Activated naive CD4-positive, alpha-beta T cell treated with anti-CD3 and anti-CD28 coated beads, Interleukin-2, amount 50 U/mL, for 24 hours (primary cell): ENCODE measurements at regions not wholly inside any gene's neighbourhood (a gene's known extent, or its start where the extent isn't known, plus 50 kb on each side); places are given as distances from the start of the nearest gene placed in this dataset.

Experiments
- H3K27ac Mint-ChIP-seq: one replicate; pipeline ENCODE4 v1.8.0; 2021; ENCODE audit warnings: mild to moderate bottlenecking, mixed read lengths
- H3K27me3 Mint-ChIP-seq: one replicate; pipeline ENCODE4 v1.8.0; 2021; ENCODE audit warnings: mixed read lengths
- H3K36me3 Mint-ChIP-seq: one replicate; pipeline ENCODE4 v1.8.0; 2021; ENCODE audit warnings: mixed read lengths
- H3K4me1 Mint-ChIP-seq: one replicate; pipeline ENCODE4 v1.8.0; 2021; ENCODE audit warnings: mixed read lengths
- H3K4me3 Mint-ChIP-seq: one replicate; pipeline ENCODE4 v1.8.0; 2021; ENCODE audit warnings: mild to moderate bottlenecking, mixed read lengths
- H3K9me3 Mint-ChIP-seq: one replicate; pipeline ENCODE4 v1.8.0; 2021; ENCODE audit warnings: mixed read lengths

- H3K4me3 Mint-ChIP-seq = no peak overlapping the region
- no peak overlapping the region for H3K27ac Mint-ChIP-seq
- no peaks in the 10 kb centered on the region for H3K36me3 Mint-ChIP-seq
- H3K27me3 Mint-ChIP-seq = peaks cover 3% of the 10 kb centered on the region
- H3K9me3 Mint-ChIP-seq = no peaks in the 10 kb centered on the region
- no peaks in the 10 kb centered on the region for H3K4me1 Mint-ChIP-seq
Observed at GRCh38 chr6:139942331-139942730, 567.9 kb upstream of the CITED2 start.

GRCh38 chr6:139941826-139942225 is 567.4 kb upstream of the CITED2 start:
- no peak overlapping the region for H3K4me3 Mint-ChIP-seq
- no peaks in the 10 kb centered on the region for H3K9me3 Mint-ChIP-seq
- H3K27me3 Mint-ChIP-seq = peaks cover under 1% of the 10 kb centered on the region
- H3K27ac Mint-ChIP-seq = no peak overlapping the region
- no peaks in the 10 kb centered on the region for H3K36me3 Mint-ChIP-seq
- no peaks in the 10 kb centered on the region for H3K4me1 Mint-ChIP-seq

- Mint-ChIP-seq H3K27ac (no peak overlapping the region), H3K27me3 (no peaks in the 10 kb centered on the region), H3K4me1 (no peaks in the 10 kb centered on the region), H3K4me3 (no peak overlapping the region), H3K9me3 (no peaks in the 10 kb centered on the region), H3K36me3 (no peaks in the 10 kb centered on the region)
Observed at GRCh38 chr6:139940741-139941729, 566.6 kb upstream of the CITED2 start.

GRCh38 chr6:139939189-139939979 is 564.9 kb upstream of the CITED2 start:
- Mint-ChIP-seq H3K36me3 (no peaks in the 10 kb centered on the region), H3K9me3 (no peaks in the 10 kb centered on the region), H3K27ac (no peak overlapping the region), H3K4me1 (no peaks in the 10 kb centered on the region), H3K4me3 (no peak overlapping the region), H3K27me3 (no peaks in the 10 kb centered on the region)

GRCh38 chr6:139932671-139933070 is 558.2 kb upstream of the CITED2 start:
- Mint-ChIP-seq H3K4me1 (no peaks in the 10 kb centered on the region), H3K36me3 (no peaks in the 10 kb centered on the region), H3K4me3 (no peak overlapping the region), H3K9me3 (no peaks in the 10 kb centered on the region), H3K27ac (no peak overlapping the region), H3K27me3 (peaks cover 2% of the 10 kb centered on the region)

- H3K4me3 Mint-ChIP-seq = no peak overlapping the region
- no peaks in the 10 kb centered on the region for H3K9me3 Mint-ChIP-seq
- H3K4me1 Mint-ChIP-seq = no peaks in the 10 kb centered on the region
- peaks cover 2% of the 10 kb centered on the region for H3K27me3 Mint-ChIP-seq
- no peaks in the 10 kb centered on the region for H3K36me3 Mint-ChIP-seq
- no peak overlapping the region for H3K27ac Mint-ChIP-seq
Observed at GRCh38 chr6:139931747-139932146, 557.3 kb upstream of the CITED2 start.

- H3K4me1 Mint-ChIP-seq = no peaks in the 10 kb centered on the region
- H3K36me3 Mint-ChIP-seq = no peaks in the 10 kb centered on the region
- H3K27me3 Mint-ChIP-seq = peaks cover 11% of the 10 kb centered on the region
- H3K9me3 Mint-ChIP-seq = no peaks in the 10 kb centered on the region
- H3K4me3 Mint-ChIP-seq = no peak overlapping the region
- H3K27ac Mint-ChIP-seq = peak overlapping the region; percentile 19
Observed at GRCh38 chr6:139927742-139928305, 553.4 kb upstream of the CITED2 start.

GRCh38 chr6:139927236-139927635 is 552.8 kb upstream of the CITED2 start:
- H3K4me1 Mint-ChIP-seq = no peaks in the 10 kb centered on the region
- H3K27ac Mint-ChIP-seq = no peak overlapping the region
- H3K4me3 Mint-ChIP-seq = no peak overlapping the region
- no peaks in the 10 kb centered on the region for H3K9me3 Mint-ChIP-seq
- H3K36me3 Mint-ChIP-seq = no peaks in the 10 kb centered on the region
- H3K27me3 Mint-ChIP-seq = peaks cover 14% of the 10 kb centered on the region

GRCh38 chr6:139926711-139927110 is 552.3 kb upstream of the CITED2 start:
- Mint-ChIP-seq H3K36me3 (no peaks in the 10 kb centered on the region), H3K27me3 (peaks cover 16% of the 10 kb centered on the region), H3K4me1 (no peaks in the 10 kb centered on the region), H3K9me3 (no peaks in the 10 kb centered on the region), H3K27ac (no peak overlapping the region), H3K4me3 (no peak overlapping the region)

GRCh38 chr6:139925894-139926641 is 551.6 kb upstream of the CITED2 start:
- no peak overlapping the region for H3K27ac Mint-ChIP-seq
- peaks cover 19% of the 10 kb centered on the region for H3K27me3 Mint-ChIP-seq
- H3K36me3 Mint-ChIP-seq = no peaks in the 10 kb centered on the region
- H3K4me1 Mint-ChIP-seq = no peaks in the 10 kb centered on the region
- no peaks in the 10 kb centered on the region for H3K9me3 Mint-ChIP-seq
- no peak overlapping the region for H3K4me3 Mint-ChIP-seq

- Mint-ChIP-seq H3K9me3 (no peaks in the 10 kb centered on the region), H3K4me1 (no peaks in the 10 kb centered on the region), H3K27ac (no peak overlapping the region), H3K36me3 (no peaks in the 10 kb centered on the region), H3K4me3 (no peak overlapping the region), H3K27me3 (peaks cover 20% of the 10 kb centered on the region)
Observed at GRCh38 chr6:139923964-139924475, 549.6 kb upstream of the CITED2 start.

- Mint-ChIP-seq H3K27ac (no peak overlapping the region), H3K4me1 (no peaks in the 10 kb centered on the region), H3K36me3 (no peaks in the 10 kb centered on the region), H3K4me3 (no peak overlapping the region), H3K9me3 (no peaks in the 10 kb centered on the region), H3K27me3 (peaks cover 24% of the 10 kb centered on the region)
Observed at GRCh38 chr6:139922236-139922635, 547.8 kb upstream of the CITED2 start.

- Mint-ChIP-seq H3K27me3 (peaks cover 20% of the 10 kb centered on the region), H3K9me3 (no peaks in the 10 kb centered on the region), H3K4me1 (no peaks in the 10 kb centered on the region), H3K4me3 (no peak overlapping the region), H3K27ac (no peak overlapping the region), H3K36me3 (no peaks in the 10 kb centered on the region)
Observed at GRCh38 chr6:139920776-139921100, 546.3 kb upstream of the CITED2 start.

GRCh38 chr6:139920027-139920775 is 545.8 kb upstream of the CITED2 start:
- H3K27me3 Mint-ChIP-seq = peaks cover 17% of the 10 kb centered on the region
- H3K4me1 Mint-ChIP-seq = no peaks in the 10 kb centered on the region
- H3K9me3 Mint-ChIP-seq = no peaks in the 10 kb centered on the region
- no peak overlapping the region for H3K4me3 Mint-ChIP-seq
- no peaks in the 10 kb centered on the region for H3K36me3 Mint-ChIP-seq
- no peak overlapping the region for H3K27ac Mint-ChIP-seq
